Mesenchymal stem cell (in vitro differentiated cells and primary cell): ENCODE measurements at regions not wholly inside any gene's neighbourhood (a gene's known extent, or its start where the extent isn't known, plus 50 kb on each side); places are given as distances from the start of the nearest gene placed in this dataset.
A peak's percentile ranks its signal among the peaks of the same experiment; 100 is the strongest.

ENCODE experiments used
- DNase-seq: peaks from one replicate; pipeline ENCODE4 v3.0.0-alpha.2; 2013
- H2AFZ ChIP-seq: one replicate; pipeline ENCODE4 v1.6.1; 2013; ENCODE audit warnings: low read depth, mild to moderate bottlenecking, control low read depth, inconsistent platforms, low read length, moderate library complexity
- H2AK5ac ChIP-seq: 2 replicates; pipeline ENCODE4 v1.6.1; 2013; ENCODE audit warnings: low read length, moderate library complexity, mild to moderate bottlenecking, inconsistent platforms; ENCODE audit not compliant: severe bottlenecking
- H2BK120ac ChIP-seq: one replicate; pipeline ENCODE4 v1.6.1; 2013; ENCODE audit warnings: low read depth, mild to moderate bottlenecking, inconsistent platforms, low read length, moderate library complexity
- H2BK12ac ChIP-seq, 2 experiments: one replicate each; pipeline ENCODE4 v1.6.1; 2013; ENCODE audit warnings: inconsistent platforms in 2 of 2, low read length in 2 of 2, mild to moderate bottlenecking in 2 of 2, moderate library complexity in 2 of 2, control low read depth in 1 of 2
- H2BK15ac ChIP-seq: one replicate; pipeline ENCODE4 v1.6.1; 2013; ENCODE audit warnings: mild to moderate bottlenecking, low read depth, inconsistent platforms; ENCODE audit not compliant: poor library complexity, severe bottlenecking
- H2BK5ac ChIP-seq: 2 replicates; pipeline ENCODE4 v1.6.1; 2013; ENCODE audit warnings: low read depth, mild to moderate bottlenecking, low read length, control low read depth, inconsistent platforms; ENCODE audit not compliant: poor library complexity, severe bottlenecking
- H3K14ac ChIP-seq, 2 experiments: one replicate each; pipeline ENCODE4 v1.6.1; 2013; ENCODE audit warnings: inconsistent platforms in 2 of 2, low read length in 2 of 2, control low read depth in 1 of 2, mild to moderate bottlenecking in 1 of 2, moderate library complexity in 1 of 2
- H3K18ac ChIP-seq, 2 experiments: one replicate each; pipeline ENCODE4 v1.6.1; 2013; ENCODE audit warnings: inconsistent platforms in 2 of 2, low read length in 2 of 2, control low read depth in 1 of 2, low read depth in 1 of 2, mild to moderate bottlenecking in 1 of 2
- H3K23ac ChIP-seq, 2 experiments: one replicate each; pipeline ENCODE4 v1.6.1; 2013; ENCODE audit warnings: inconsistent platforms in 2 of 2, low read length in 2 of 2, mild to moderate bottlenecking in 2 of 2, moderate library complexity in 2 of 2, control low read depth in 1 of 2
- H3K27ac ChIP-seq: 2 replicates; pipeline ENCODE4 v1.5.1; 2013; ENCODE audit warnings: mild to moderate bottlenecking, moderate library complexity, low read length, control low read depth, inconsistent platforms; ENCODE audit not compliant: poor library complexity, severe bottlenecking
- H3K27me3 ChIP-seq, 2 experiments: 2 replicates each; pipeline versions ENCODE4 v1.6.1 to v1.7.0; 2013; ENCODE audit warnings: low read length in 2 of 2, mild to moderate bottlenecking in 2 of 2, moderate library complexity in 2 of 2, control low read depth in 1 of 2, inconsistent platforms in 1 of 2; ENCODE audit not compliant: control insufficient read depth in 1 of 2, insufficient read depth in 1 of 2
- H3K36me3 ChIP-seq, 2 experiments: 2 replicates each; pipeline versions ENCODE4 v1.6.1 to v1.7.0; 2013; ENCODE audit warnings: low read length in 2 of 2, control low read depth in 1 of 2, inconsistent platforms in 1 of 2, low read depth in 1 of 2, mild to moderate bottlenecking in 1 of 2; ENCODE audit not compliant: insufficient read depth in 2 of 2, control insufficient read depth in 1 of 2
- H3K4ac ChIP-seq, 2 experiments: one replicate each; pipeline ENCODE4 v1.6.1; 2013; ENCODE audit warnings: inconsistent platforms in 2 of 2, low read length in 2 of 2, mild to moderate bottlenecking in 2 of 2, moderate library complexity in 2 of 2, control low read depth in 1 of 2, low read depth in 1 of 2
- H3K4me1 ChIP-seq: 2 replicates; pipeline ENCODE4 v1.6.1; 2013; ENCODE audit warnings: low read depth, low read length, control low read depth; ENCODE audit not compliant: control insufficient read depth, insufficient read depth
- H3K4me2 ChIP-seq: 2 replicates; pipeline ENCODE4 v1.6.1; 2013; ENCODE audit warnings: low read length, mild to moderate bottlenecking, inconsistent platforms; ENCODE audit not compliant: poor library complexity, severe bottlenecking
- H3K4me3 ChIP-seq, 2 experiments: 2 replicates each; pipeline versions ENCODE4 v1.5.1 to v1.7.0; 2013; ENCODE audit warnings: low read length in 2 of 2, mild to moderate bottlenecking in 2 of 2, control low read depth in 1 of 2, low read depth in 1 of 2; ENCODE audit not compliant: insufficient read depth in 1 of 2
- H3K79me1 ChIP-seq: replicated peaks from 2 replicates; pipeline ENCODE4 v1.6.1; 2013; ENCODE audit warnings: mild to moderate bottlenecking, control low read depth, low read length, inconsistent platforms; ENCODE audit not compliant: poor library complexity, severe bottlenecking
- H3K9ac ChIP-seq: 2 replicates; pipeline ENCODE4 v1.7.0; 2013; ENCODE audit warnings: mild to moderate bottlenecking, low read length, moderate library complexity
- H3K9me3 ChIP-seq: 2 replicates; pipeline ENCODE4 v1.7.0; 2013; ENCODE audit warnings: mild to moderate bottlenecking, low read length; ENCODE audit not compliant: control insufficient read depth
- H4K8ac ChIP-seq: one replicate; pipeline ENCODE4 v1.6.1; 2013; ENCODE audit warnings: inconsistent platforms, mild to moderate bottlenecking, low read length, moderate library complexity
- H4K91ac ChIP-seq: one replicate; pipeline ENCODE4 v1.6.1; 2013; ENCODE audit warnings: mild to moderate bottlenecking, low read length, inconsistent platforms
- WGBS: methylation state at CpG from one replicate; pipeline ENCODE4 v1.1.7; 2013; ENCODE audit warnings: mixed read lengths; 5-methylcytosine and 5-hydroxymethylcytosine counted together

GRCh38 chr4:56156141-56156540 lies 207.4 kb downstream of the CEP135 start:
- Histone ChIP-seq H3K9me3 (no peaks in the 10 kb centered on the region), H4K8ac (no peak overlapping the region), H3K23ac (no peak overlapping the region), H3K4me2 (no peak overlapping the region), H3K14ac (no peak overlapping the region), H4K91ac (no peak overlapping the region), H3K4me1 (no peaks in the 10 kb centered on the region), H2BK15ac (no peak overlapping the region), H3K36me3 (no peaks in the 10 kb centered on the region), H3K27ac (no peak overlapping the region), H3K9ac (no peak overlapping the region), H3K4ac (no peak overlapping the region), H3K4me3 (no peak overlapping the region), H2AK5ac (no peak overlapping the region), H3K18ac (no peak overlapping the region), H3K27me3 (no peaks in the 10 kb centered on the region), H2BK5ac (no peak overlapping the region), H2AFZ (no peak overlapping the region), H2BK120ac (no peak overlapping the region), H3K79me1 (peaks cover 2% of the 10 kb centered on the region), H2BK12ac (no peak overlapping the region)
- WGBS: 88% methylated on average over 6 of the region's 6 CpGs
- DNase-seq: no peak

GRCh38 chr4:56155432-56155831 lies 206.7 kb downstream of the CEP135 start:
- Histone ChIP-seq H3K27me3 (no peaks in the 10 kb centered on the region), H3K9ac (no peak overlapping the region), H3K4ac (no peak overlapping the region), H4K91ac (no peak overlapping the region), H3K18ac (no peak overlapping the region), H3K4me2 (no peak overlapping the region), H3K79me1 (peaks cover 2% of the 10 kb centered on the region), H2BK5ac (no peak overlapping the region), H2AFZ (no peak overlapping the region), H2BK15ac (no peak overlapping the region), H3K4me3 (no peak overlapping the region), H3K27ac (no peak overlapping the region), H2BK120ac (no peak overlapping the region), H3K36me3 (no peaks in the 10 kb centered on the region), H2AK5ac (no peak overlapping the region), H3K14ac (no peak overlapping the region), H3K23ac (no peak overlapping the region), H3K4me1 (no peaks in the 10 kb centered on the region), H3K9me3 (no peaks in the 10 kb centered on the region), H2BK12ac (no peak overlapping the region), H4K8ac (no peak overlapping the region)
- no peak for DNase-seq
- 91% methylated on average over 4 of the region's 4 CpGs for WGBS

- DNase-seq: peak; percentile 66
- Histone ChIP-seq H3K23ac (no peak overlapping the region), H2BK120ac (no peak overlapping the region), H2BK12ac (no peak overlapping the region), H3K4me3 (no peak overlapping the region), H3K9ac (no peak overlapping the region), H4K8ac (no peak overlapping the region), H3K79me1 (peaks cover 6% of the 10 kb centered on the region), H3K18ac (no peak overlapping the region), H3K14ac (no peak overlapping the region), H4K91ac (no peak overlapping the region), H2AFZ (no peak overlapping the region), H2BK5ac (no peak overlapping the region), H2BK15ac (no peak overlapping the region), H3K4ac (no peak overlapping the region), H3K4me2 (no peak overlapping the region), H3K27ac (no peak overlapping the region), H2AK5ac (no peak overlapping the region), H3K4me1 (no peaks in the 10 kb centered on the region), H3K9me3 (no peaks in the 10 kb centered on the region), H3K27me3 (no peaks in the 10 kb centered on the region), H3K36me3 (no peaks in the 10 kb centered on the region)
- no CpG with 5 or more reads among the region's 2 CpGs for WGBS
Measured at GRCh38 chr4:56149591-56149990, 200.8 kb downstream of the CEP135 start.

- Histone ChIP-seq H2BK120ac (no peak overlapping the region), H3K18ac (no peak overlapping the region), H4K91ac (no peak overlapping the region), H2AK5ac (no peak overlapping the region), H3K4me2 (no peak overlapping the region), H3K79me1 (peaks cover 6% of the 10 kb centered on the region), H2BK12ac (no peak overlapping the region), H4K8ac (no peak overlapping the region), H3K4me3 (no peak overlapping the region), H2AFZ (no peak overlapping the region), H3K9me3 (no peaks in the 10 kb centered on the region), H3K4ac (no peak overlapping the region), H3K14ac (no peak overlapping the region), H3K4me1 (no peaks in the 10 kb centered on the region), H3K36me3 (no peaks in the 10 kb centered on the region), H2BK15ac (no peak overlapping the region), H3K27me3 (no peaks in the 10 kb centered on the region), H3K23ac (no peak overlapping the region), H3K27ac (no peak overlapping the region), H2BK5ac (no peak overlapping the region), H3K9ac (no peak overlapping the region)
- WGBS: 100% methylated on average over 2 of the region's 2 CpGs
- DNase-seq: no peak
Measured at GRCh38 chr4:56148428-56148827, 199.7 kb downstream of the CEP135 start.
